ENCODE measurements at regions not wholly inside any gene's neighbourhood (a gene's known extent, or its start where the extent isn't known, plus 50 kb on each side); places are given as distances from the start of the nearest gene placed in this dataset.

GRCh38 chr4:111602848-111603247 lies 542.4 kb upstream of the FAM241A start:
- TF ChIP-seq POLR2A (IDR thresholded peaks at IDR 0.05; ENCODE audit: low read length) (no peak), GATA1 (IDR thresholded peaks at IDR 0.05; ENCODE audit: low read depth, low read length) (no peak)
